Activated B cell treated with CpG ODN at 0.5 μM for 24 hours (primary cell): ENCODE measurements at regions not wholly inside any gene's neighbourhood (a gene's known extent, or its start where the extent isn't known, plus 50 kb on each side); places are given as distances from the start of the nearest gene placed in this dataset.

ENCODE experiments used
- ATAC-seq: fragments of 200-7000 bp; cut with Tn5 transposase; one replicate; pipeline ENCODE4 v1.10.0; 2021; ENCODE audit warnings: low read depth, mild to moderate bottlenecking, moderate library complexity
- CTCF ChIA-PET: fragments of 350-600 bp; sonication (Branson Sonifier 250); formaldehyde crosslinking; loops from one replicate; lab custom pipeline; 2021; ENCODE audit warnings: antibody characterized with exemption; lab: Charles Lee
- POLR2A ChIA-PET: fragments of 350-600 bp; sonication (Branson Sonifier 250); formaldehyde crosslinking; loops from one replicate; lab custom pipeline; 2021; ENCODE audit warnings: antibody characterized with exemption; lab: Charles Lee
- DNase-seq: peaks from one replicate; pipeline ENCODE4 v3.0.0; 2022
- H3K27ac Mint-ChIP-seq: one replicate; pipeline ENCODE4 v1.8.0; 2020; ENCODE audit warnings: mixed read lengths
- H3K27me3 Mint-ChIP-seq: one replicate; pipeline ENCODE4 v1.8.0; 2021; ENCODE audit warnings: mixed read lengths
- H3K36me3 Mint-ChIP-seq: one replicate; pipeline ENCODE4 v1.8.0; 2021; ENCODE audit warnings: low read depth, mixed read lengths
- H3K4me1 Mint-ChIP-seq: one replicate; pipeline ENCODE4 v1.8.0; 2021; ENCODE audit warnings: mixed read lengths
- H3K4me3 Mint-ChIP-seq: one replicate; pipeline ENCODE4 v1.8.0; 2020; ENCODE audit warnings: mild to moderate bottlenecking, mixed read lengths
- H3K9me3 Mint-ChIP-seq: one replicate; pipeline ENCODE4 v1.8.0; 2020; ENCODE audit warnings: mixed read lengths
- intact Hi-C: fragments of 100-400 bp; cut with micrococcal nuclease; formaldehyde crosslinking; loops from one replicate; pipeline ENCODE4 v1.15.1; 2024
- TF ChIP-seq, protein P1 (sequence below): fragments of 200-600 bp; IDR thresholded peaks from one replicate; pipeline ENCODE4 v1.8.0; 2022; ENCODE audit warnings: antibody characterized with exemption, mild to moderate bottlenecking

DNA sequence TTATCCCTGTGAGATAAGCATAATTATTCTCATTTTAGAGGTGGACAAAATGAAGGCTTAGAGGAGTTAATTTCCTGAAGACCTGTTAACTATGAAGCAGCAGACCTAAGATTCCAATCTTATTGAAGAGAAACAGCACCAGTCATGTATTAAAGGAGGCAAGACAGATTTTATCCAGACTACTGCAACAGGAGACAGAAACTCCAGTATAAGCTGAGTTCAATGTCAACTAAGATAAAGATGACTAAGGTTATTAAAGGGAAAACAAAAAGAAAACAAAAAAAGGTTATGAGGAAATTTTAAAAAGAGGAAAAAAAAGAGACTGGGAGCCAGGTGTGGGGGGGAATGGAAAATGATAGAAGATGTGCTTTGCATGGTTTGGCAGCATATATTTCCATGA lies 707.7 kb upstream of the NR2F2 start:
- no peak for ATAC-seq
- Mint-ChIP-seq H3K27me3 (no peaks in the 10 kb centered on the region), H3K4me1 (no peaks in the 10 kb centered on the region), H3K4me3 (no peak overlapping the region), H3K9me3 (peaks cover 7% of the 10 kb centered on the region), H3K27ac (no peak overlapping the region), H3K36me3 (no peaks in the 10 kb centered on the region)
- TF ChIP-seq, protein P1, sequence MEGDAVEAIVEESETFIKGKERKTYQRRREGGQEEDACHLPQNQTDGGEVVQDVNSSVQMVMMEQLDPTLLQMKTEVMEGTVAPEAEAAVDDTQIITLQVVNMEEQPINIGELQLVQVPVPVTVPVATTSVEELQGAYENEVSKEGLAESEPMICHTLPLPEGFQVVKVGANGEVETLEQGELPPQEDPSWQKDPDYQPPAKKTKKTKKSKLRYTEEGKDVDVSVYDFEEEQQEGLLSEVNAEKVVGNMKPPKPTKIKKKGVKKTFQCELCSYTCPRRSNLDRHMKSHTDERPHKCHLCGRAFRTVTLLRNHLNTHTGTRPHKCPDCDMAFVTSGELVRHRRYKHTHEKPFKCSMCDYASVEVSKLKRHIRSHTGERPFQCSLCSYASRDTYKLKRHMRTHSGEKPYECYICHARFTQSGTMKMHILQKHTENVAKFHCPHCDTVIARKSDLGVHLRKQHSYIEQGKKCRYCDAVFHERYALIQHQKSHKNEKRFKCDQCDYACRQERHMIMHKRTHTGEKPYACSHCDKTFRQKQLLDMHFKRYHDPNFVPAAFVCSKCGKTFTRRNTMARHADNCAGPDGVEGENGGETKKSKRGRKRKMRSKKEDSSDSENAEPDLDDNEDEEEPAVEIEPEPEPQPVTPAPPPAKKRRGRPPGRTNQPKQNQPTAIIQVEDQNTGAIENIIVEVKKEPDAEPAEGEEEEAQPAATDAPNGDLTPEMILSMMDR, result no peak
- ChIA-PET CTCF (no interaction called here), POLR2A (no interaction called here)
- no peak for DNase-seq
- intact Hi-C loops, result no loop called here

GRCh38 chr15:95624100-95624499 lies 706.4 kb upstream of the NR2F2 start:
- no peaks in the 10 kb centered on the region for H3K36me3 Mint-ChIP-seq
- TF ChIP-seq, protein P1, result no peak
- no peak overlapping the region for H3K4me3 Mint-ChIP-seq
- H3K4me1 Mint-ChIP-seq, result no peaks in the 10 kb centered on the region
- ChIA-PET CTCF (no interaction called here), POLR2A (no interaction called here)
- intact Hi-C loops, result no loop called here
- no peak overlapping the region for H3K27ac Mint-ChIP-seq
- H3K9me3 Mint-ChIP-seq, result peaks cover 7% of the 10 kb centered on the region
- no peak for DNase-seq
- ATAC-seq, result no peak
- H3K27me3 Mint-ChIP-seq, result no peaks in the 10 kb centered on the region

GRCh38 chr15:95624616-95625361 lies 705.7 kb upstream of the NR2F2 start:
- ChIA-PET CTCF (no interaction called here), POLR2A (no interaction called here)
- Mint-ChIP-seq H3K4me3 (no peak overlapping the region), H3K27me3 (no peaks in the 10 kb centered on the region), H3K36me3 (no peaks in the 10 kb centered on the region), H3K4me1 (no peaks in the 10 kb centered on the region), H3K9me3 (peaks cover 7% of the 10 kb centered on the region), H3K27ac (no peak overlapping the region)
- TF ChIP-seq, protein P1, result no peak
- no peak for DNase-seq
- intact Hi-C loops, result no loop called here
- ATAC-seq, result no peak

DNA sequence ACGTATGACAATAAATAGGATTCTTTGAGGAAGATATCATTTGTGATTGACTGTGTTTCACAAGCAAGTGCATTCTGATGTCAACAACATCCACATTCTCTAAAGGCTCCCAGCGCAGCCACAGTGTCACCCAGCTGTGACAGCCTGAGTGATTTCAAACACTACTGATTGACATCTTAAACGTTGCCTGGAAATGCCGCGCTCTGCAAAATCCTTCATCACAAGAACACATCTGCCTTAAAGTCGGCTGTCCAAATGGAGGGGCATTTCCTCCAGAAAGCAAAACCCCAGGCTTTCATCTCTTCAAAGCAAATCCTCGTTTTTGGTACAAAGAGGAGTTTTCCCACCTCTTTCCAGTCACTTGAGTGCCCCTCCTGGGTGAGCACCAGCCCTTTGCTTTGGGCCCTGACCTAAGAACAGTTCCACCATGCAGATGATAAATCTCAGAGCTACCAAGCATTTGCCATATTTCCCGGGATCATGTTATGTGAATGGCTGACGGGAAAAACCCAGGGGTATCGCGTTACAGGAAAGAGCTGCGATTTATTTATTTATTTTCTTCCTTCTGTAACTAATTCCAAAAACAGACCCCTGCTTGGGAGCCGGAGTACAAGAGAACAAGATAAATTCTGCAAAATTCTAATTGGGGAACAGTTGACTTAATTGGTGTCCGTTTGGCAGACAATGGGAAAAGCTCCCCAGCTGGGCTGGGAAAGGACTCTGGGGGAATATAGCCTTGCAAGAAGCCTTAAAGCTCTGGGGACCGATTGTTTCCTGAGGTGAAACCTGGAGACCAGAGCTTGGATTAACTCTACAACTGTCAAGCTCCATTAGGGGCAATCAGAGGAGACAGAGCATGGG lies 703.8 kb upstream of the NR2F2 start:
- H3K27me3 Mint-ChIP-seq, result no peaks in the 10 kb centered on the region
- DNase-seq (no peak), ATAC-seq (no peak)
- H3K27ac Mint-ChIP-seq, result no peak overlapping the region
- H3K9me3 Mint-ChIP-seq, result peaks cover 7% of the 10 kb centered on the region
- ChIA-PET CTCF (no interaction called here), POLR2A (no interaction called here)
- H3K4me1 Mint-ChIP-seq, result no peaks in the 10 kb centered on the region
- H3K36me3 Mint-ChIP-seq, result no peaks in the 10 kb centered on the region
- TF ChIP-seq, protein P1, result no peak
- H3K4me3 Mint-ChIP-seq, result no peak overlapping the region
- intact Hi-C loops, result no loop called here

DNA sequence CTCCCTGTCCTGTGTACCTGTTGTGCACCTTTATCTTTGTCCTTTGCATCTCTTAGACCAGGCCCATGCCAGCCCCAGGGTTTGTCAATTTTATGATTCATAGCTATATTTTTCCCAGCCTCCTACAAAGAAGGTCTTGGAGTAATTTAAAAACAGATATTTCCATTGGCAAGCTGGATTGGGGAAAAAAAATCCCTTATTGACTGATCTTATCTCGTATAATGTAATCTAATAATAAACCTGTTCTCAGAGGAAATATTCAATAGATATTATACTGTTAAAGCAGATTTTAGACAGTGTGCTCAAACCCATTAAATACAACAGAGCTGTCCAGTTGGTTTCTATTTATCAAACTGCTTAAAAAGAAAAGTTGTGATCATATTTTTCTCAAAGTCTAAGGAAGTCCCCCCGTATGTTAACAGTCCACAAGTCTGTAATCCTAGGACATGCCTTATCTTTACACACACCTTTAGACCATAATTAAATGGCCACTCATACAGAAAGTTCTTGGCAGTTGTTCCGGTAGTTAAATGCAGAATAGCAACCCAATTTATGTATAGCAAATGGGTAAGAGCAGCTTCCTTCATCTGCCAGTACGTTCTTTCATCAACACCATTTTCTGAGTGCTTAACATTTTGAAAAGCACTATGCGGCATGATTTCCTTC lies 700.9 kb upstream of the NR2F2 start:
- ChIA-PET CTCF (no interaction called here), POLR2A (no interaction called here)
- ATAC-seq, result no peak

More for the DNA sequence above, 700.9 kb upstream of the NR2F2 start:
- H3K9me3 Mint-ChIP-seq, result no peaks in the 10 kb centered on the region
- H3K36me3 Mint-ChIP-seq, result no peaks in the 10 kb centered on the region
- no peaks in the 10 kb centered on the region for H3K27me3 Mint-ChIP-seq
- intact Hi-C loops, result no loop called here
- no peak overlapping the region for H3K27ac Mint-ChIP-seq
- no peaks in the 10 kb centered on the region for H3K4me1 Mint-ChIP-seq
- H3K4me3 Mint-ChIP-seq, result no peak overlapping the region
- DNase-seq, result no peak
- TF ChIP-seq, protein P1, result no peak
